WTC11 (cell line): ENCODE measurements at regions not wholly inside any gene's neighbourhood (a gene's known extent, or its start where the extent isn't known, plus 50 kb on each side); places are given as distances from the start of the nearest gene placed in this dataset.

ENCODE experiments used
- ATAC-seq: fragments of 200-7000 bp; cut with Tn5 transposase; 2 replicates; pipeline ENCODE4 v1.10.0; 2021; ENCODE audit warnings: mild to moderate bottlenecking, moderate library complexity
- CTCF ChIA-PET: fragments of 300-600 bp; sonication (Branson Sonifier 250); formaldehyde crosslinking; loops from one replicate; lab custom pipeline; 2021; ENCODE audit warnings: antibody characterized with exemption; lab: Charles Lee
- POLR2A ChIA-PET: fragments of 350-600 bp; sonication (Branson Sonifier 250); formaldehyde crosslinking; loops from one replicate; lab custom pipeline; 2021; ENCODE audit warnings: antibody characterized with exemption; lab: Charles Lee
- DNase-seq: peaks from one replicate; pipeline ENCODE4 v3.0.0; 2021; ENCODE audit warnings: low spot score
- H3K27ac Mint-ChIP-seq: 2 replicates; pipeline ENCODE4 v1.8.0; 2021; ENCODE audit warnings: mixed read lengths
- H3K27me3 Mint-ChIP-seq: 2 replicates; pipeline ENCODE4 v1.8.0; 2021; ENCODE audit warnings: low read depth, mild to moderate bottlenecking, moderate library complexity, mixed read lengths
- H3K36me3 Mint-ChIP-seq: 2 replicates; pipeline ENCODE4 v1.8.0; 2021; ENCODE audit warnings: mixed read lengths
- H3K4me1 Mint-ChIP-seq: 2 replicates; pipeline ENCODE4 v1.8.0; 2022; ENCODE audit warnings: mixed read lengths
- H3K4me3 Mint-ChIP-seq: 2 replicates; pipeline ENCODE4 v1.8.0; 2021; ENCODE audit warnings: mild to moderate bottlenecking, moderate library complexity, mixed read lengths
- H3K9me3 Mint-ChIP-seq: 2 replicates; pipeline ENCODE4 v1.8.0; 2021; ENCODE audit warnings: mixed read lengths
- EMX1 ChIP-seq: fragments of 250-450 bp; sonication (Bioruptor Pico); IDR thresholded peaks from 2 replicates; pipeline ENCODE4 v1.8.0; 2021; ENCODE audit warnings: mild to moderate bottlenecking
- IRF2 ChIP-seq: sonication (generic); formaldehyde crosslinking; IDR thresholded peaks from 2 replicates; pipeline ENCODE4 v1.8.0; 2022; ENCODE audit warnings: low read depth, missing genetic modification reagents, borderline replicate concordance
- NFE2L1 ChIP-seq: sonication (generic); formaldehyde crosslinking; IDR thresholded peaks from 2 replicates; pipeline ENCODE4 v1.8.1; 2023; ENCODE audit warnings: missing genetic modification reagents
- NR1H2 ChIP-seq: sonication (generic); formaldehyde crosslinking; IDR thresholded peaks from 2 replicates; pipeline ENCODE4 v1.9.0; 2021; ENCODE audit warnings: mild to moderate bottlenecking, moderate library complexity, missing genetic modification reagents
- OVOL2 ChIP-seq: fragments of 250-450 bp; sonication (Bioruptor Pico); IDR thresholded peaks from 2 replicates; pipeline ENCODE4 v1.9.0; 2021; ENCODE audit warnings: mild to moderate bottlenecking, borderline replicate concordance
- SMAD4 ChIP-seq: sonication (generic); formaldehyde crosslinking; IDR thresholded peaks from 2 replicates; pipeline ENCODE4 v1.8.0; 2022; ENCODE audit warnings: mild to moderate bottlenecking, missing genetic modification reagents
- ZNF263 ChIP-seq: sonication (generic); formaldehyde crosslinking; IDR thresholded peaks from 2 replicates; pipeline ENCODE4 v1.8.1; 2022; ENCODE audit warnings: low read depth, mild to moderate bottlenecking, moderate library complexity, missing genetic modification reagents
- ZNF671 ChIP-seq: fragments of 250-450 bp; sonication (Bioruptor Pico); IDR thresholded peaks from 2 replicates; pipeline ENCODE4 v1.8.0; 2021; ENCODE audit warnings: mild to moderate bottlenecking
- TF ChIP-seq, protein P1 (sequence below): sonication (generic); formaldehyde crosslinking; IDR thresholded peaks from 2 replicates; pipeline ENCODE4 v1.8.0; 2022; ENCODE audit warnings: mild to moderate bottlenecking, missing genetic modification reagents
- TF ChIP-seq, protein P2 (sequence below): fragments of 250-450 bp; sonication (Bioruptor Pico); IDR thresholded peaks from 2 replicates; pipeline ENCODE4 v1.9.0; 2021; ENCODE audit warnings: moderate library complexity, mild to moderate bottlenecking, inconsistent platforms, borderline replicate concordance
- TF ChIP-seq, protein P3 (sequence below): sonication (generic); formaldehyde crosslinking; IDR thresholded peaks from 2 replicates; pipeline ENCODE4 v1.8.0; 2023; ENCODE audit warnings: missing genetic modification reagents, mild to moderate bottlenecking, borderline replicate concordance
- TF ChIP-seq, protein P4 (sequence below): sonication (generic); formaldehyde crosslinking; IDR thresholded peaks from 2 replicates; pipeline ENCODE4 v1.8.1; 2023; ENCODE audit warnings: mild to moderate bottlenecking, missing genetic modification reagents
- TF ChIP-seq, protein P5 (sequence below): fragments of 250-450 bp; sonication (Bioruptor Pico); IDR thresholded peaks from 2 replicates; pipeline ENCODE4 v1.9.0; 2021; ENCODE audit warnings: mild to moderate bottlenecking
- TF ChIP-seq, protein P6 (sequence below): fragments of 250-450 bp; sonication (Bioruptor Pico); IDR thresholded peaks from 2 replicates; pipeline ENCODE4 v1.9.0; 2021; ENCODE audit warnings: mild to moderate bottlenecking
- TF ChIP-seq, protein P7 (sequence below): sonication (generic); formaldehyde crosslinking; conservative IDR thresholded peaks from 2 replicates; pipeline ENCODE4 v1.8.1; 2023; ENCODE audit warnings: mild to moderate bottlenecking, low read depth, missing genetic modification reagents, moderate library complexity

DNA sequence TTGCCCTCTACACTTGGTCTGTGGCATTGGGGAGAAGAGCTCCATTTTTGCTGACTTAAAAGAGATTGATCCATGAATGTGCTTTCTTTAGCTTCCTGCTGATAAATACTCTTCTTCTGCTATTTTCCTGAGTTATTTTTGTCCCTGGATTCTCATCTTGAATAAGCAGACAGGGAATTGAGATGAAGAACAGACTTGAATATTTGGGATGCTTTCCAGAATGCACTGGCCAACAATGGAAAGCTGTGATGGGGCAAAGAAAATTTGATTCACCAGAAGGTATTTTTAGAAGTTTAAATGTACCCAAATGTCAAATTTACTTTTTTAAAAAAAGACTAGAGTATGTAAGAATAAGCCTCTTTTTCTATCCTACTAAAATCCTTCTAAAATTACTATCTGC is 309.9 kb upstream of the PPP1R2C start (continued):
- TF ChIP-seq, protein P1, sequence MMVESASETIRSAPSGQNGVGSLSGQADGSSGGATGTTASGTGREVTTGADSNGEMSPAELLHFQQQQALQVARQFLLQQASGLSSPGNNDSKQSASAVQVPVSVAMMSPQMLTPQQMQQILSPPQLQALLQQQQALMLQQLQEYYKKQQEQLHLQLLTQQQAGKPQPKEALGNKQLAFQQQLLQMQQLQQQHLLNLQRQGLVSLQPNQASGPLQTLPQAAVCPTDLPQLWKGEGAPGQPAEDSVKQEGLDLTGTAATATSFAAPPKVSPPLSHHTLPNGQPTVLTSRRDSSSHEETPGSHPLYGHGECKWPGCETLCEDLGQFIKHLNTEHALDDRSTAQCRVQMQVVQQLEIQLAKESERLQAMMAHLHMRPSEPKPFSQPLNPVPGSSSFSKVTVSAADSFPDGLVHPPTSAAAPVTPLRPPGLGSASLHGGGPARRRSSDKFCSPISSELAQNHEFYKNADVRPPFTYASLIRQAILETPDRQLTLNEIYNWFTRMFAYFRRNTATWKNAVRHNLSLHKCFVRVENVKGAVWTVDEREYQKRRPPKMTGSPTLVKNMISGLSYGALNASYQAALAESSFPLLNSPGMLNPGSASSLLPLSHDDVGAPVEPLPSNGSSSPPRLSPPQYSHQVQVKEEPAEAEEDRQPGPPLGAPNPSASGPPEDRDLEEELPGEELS (CRISPR knock-in tag) = no peak

DNA sequence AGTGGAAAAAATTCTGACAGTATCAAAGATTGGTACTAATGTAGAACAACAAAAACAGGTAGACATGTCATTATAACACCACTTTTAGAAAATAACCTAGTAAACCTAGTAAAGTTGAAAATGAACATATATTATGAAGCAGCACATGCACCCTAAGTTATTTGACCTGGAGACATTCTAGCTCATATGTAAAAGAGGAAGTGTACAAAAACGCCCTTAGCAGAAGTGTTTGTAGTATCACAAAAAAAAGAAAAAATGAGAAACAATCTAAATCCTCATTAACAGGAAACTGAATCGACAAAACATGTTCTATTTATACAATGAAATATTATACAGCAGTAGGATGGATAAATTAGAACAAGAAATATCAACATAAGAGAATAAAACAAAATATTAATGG is 318.9 kb upstream of the PPP1R2C start:
- H3K27ac Mint-ChIP-seq = no peak overlapping the region
- ChIA-PET CTCF (no interaction called here), POLR2A (no interaction called here)
- H3K27me3 Mint-ChIP-seq = no peaks in the 10 kb centered on the region
- no peaks in the 10 kb centered on the region for H3K9me3 Mint-ChIP-seq
- ATAC-seq = no peak
- H3K36me3 Mint-ChIP-seq = no peaks in the 10 kb centered on the region
- no peak overlapping the region for H3K4me3 Mint-ChIP-seq
- DNase-seq = no peak
- no peaks in the 10 kb centered on the region for H3K4me1 Mint-ChIP-seq
- TF ChIP-seq EMX1 (no peak), OVOL2 (CRISPR knock-in tag) (no peak), SMAD4 (CRISPR knock-in tag) (no peak), IRF2 (CRISPR knock-in tag) (no peak), NFE2L1 (CRISPR knock-in tag) (no peak), ZNF671 (CRISPR knock-in tag) (no peak), NR1H2 (CRISPR knock-in tag) (no peak), ZNF263 (no peak)
- TF ChIP-seq, protein P2, sequence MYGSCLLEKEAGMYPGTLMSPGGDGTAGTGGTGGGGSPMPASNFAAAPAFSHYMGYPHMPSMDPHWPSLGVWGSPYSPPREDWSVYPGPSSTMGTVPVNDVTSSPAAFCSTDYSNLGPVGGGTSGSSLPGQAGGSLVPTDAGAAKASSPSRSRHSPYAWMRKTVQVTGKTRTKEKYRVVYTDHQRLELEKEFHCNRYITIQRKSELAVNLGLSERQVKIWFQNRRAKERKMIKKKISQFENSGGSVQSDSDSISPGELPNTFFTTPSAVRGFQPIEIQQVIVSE = no peak
- TF ChIP-seq, protein P1 (CRISPR knock-in tag) = no peak
- TF ChIP-seq, protein P3, sequence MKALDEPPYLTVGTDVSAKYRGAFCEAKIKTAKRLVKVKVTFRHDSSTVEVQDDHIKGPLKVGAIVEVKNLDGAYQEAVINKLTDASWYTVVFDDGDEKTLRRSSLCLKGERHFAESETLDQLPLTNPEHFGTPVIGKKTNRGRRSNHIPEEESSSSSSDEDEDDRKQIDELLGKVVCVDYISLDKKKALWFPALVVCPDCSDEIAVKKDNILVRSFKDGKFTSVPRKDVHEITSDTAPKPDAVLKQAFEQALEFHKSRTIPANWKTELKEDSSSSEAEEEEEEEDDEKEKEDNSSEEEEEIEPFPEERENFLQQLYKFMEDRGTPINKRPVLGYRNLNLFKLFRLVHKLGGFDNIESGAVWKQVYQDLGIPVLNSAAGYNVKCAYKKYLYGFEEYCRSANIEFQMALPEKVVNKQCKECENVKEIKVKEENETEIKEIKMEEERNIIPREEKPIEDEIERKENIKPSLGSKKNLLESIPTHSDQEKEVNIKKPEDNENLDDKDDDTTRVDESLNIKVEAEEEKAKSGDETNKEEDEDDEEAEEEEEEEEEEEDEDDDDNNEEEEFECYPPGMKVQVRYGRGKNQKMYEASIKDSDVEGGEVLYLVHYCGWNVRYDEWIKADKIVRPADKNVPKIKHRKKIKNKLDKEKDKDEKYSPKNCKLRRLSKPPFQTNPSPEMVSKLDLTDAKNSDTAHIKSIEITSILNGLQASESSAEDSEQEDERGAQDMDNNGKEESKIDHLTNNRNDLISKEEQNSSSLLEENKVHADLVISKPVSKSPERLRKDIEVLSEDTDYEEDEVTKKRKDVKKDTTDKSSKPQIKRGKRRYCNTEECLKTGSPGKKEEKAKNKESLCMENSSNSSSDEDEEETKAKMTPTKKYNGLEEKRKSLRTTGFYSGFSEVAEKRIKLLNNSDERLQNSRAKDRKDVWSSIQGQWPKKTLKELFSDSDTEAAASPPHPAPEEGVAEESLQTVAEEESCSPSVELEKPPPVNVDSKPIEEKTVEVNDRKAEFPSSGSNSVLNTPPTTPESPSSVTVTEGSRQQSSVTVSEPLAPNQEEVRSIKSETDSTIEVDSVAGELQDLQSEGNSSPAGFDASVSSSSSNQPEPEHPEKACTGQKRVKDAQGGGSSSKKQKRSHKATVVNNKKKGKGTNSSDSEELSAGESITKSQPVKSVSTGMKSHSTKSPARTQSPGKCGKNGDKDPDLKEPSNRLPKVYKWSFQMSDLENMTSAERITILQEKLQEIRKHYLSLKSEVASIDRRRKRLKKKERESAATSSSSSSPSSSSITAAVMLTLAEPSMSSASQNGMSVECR (CRISPR knock-in tag) = no peak
- TF ChIP-seq, protein P4, sequence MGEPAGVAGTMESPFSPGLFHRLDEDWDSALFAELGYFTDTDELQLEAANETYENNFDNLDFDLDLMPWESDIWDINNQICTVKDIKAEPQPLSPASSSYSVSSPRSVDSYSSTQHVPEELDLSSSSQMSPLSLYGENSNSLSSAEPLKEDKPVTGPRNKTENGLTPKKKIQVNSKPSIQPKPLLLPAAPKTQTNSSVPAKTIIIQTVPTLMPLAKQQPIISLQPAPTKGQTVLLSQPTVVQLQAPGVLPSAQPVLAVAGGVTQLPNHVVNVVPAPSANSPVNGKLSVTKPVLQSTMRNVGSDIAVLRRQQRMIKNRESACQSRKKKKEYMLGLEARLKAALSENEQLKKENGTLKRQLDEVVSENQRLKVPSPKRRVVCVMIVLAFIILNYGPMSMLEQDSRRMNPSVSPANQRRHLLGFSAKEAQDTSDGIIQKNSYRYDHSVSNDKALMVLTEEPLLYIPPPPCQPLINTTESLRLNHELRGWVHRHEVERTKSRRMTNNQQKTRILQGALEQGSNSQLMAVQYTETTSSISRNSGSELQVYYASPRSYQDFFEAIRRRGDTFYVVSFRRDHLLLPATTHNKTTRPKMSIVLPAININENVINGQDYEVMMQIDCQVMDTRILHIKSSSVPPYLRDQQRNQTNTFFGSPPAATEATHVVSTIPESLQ (CRISPR knock-in tag) = no peak
- TF ChIP-seq, protein P5, sequence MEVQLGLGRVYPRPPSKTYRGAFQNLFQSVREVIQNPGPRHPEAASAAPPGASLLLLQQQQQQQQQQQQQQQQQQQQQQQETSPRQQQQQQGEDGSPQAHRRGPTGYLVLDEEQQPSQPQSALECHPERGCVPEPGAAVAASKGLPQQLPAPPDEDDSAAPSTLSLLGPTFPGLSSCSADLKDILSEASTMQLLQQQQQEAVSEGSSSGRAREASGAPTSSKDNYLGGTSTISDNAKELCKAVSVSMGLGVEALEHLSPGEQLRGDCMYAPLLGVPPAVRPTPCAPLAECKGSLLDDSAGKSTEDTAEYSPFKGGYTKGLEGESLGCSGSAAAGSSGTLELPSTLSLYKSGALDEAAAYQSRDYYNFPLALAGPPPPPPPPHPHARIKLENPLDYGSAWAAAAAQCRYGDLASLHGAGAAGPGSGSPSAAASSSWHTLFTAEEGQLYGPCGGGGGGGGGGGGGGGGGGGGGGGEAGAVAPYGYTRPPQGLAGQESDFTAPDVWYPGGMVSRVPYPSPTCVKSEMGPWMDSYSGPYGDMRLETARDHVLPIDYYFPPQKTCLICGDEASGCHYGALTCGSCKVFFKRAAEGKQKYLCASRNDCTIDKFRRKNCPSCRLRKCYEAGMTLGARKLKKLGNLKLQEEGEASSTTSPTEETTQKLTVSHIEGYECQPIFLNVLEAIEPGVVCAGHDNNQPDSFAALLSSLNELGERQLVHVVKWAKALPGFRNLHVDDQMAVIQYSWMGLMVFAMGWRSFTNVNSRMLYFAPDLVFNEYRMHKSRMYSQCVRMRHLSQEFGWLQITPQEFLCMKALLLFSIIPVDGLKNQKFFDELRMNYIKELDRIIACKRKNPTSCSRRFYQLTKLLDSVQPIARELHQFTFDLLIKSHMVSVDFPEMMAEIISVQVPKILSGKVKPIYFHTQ (CRISPR knock-in tag) = no peak
- TF ChIP-seq, protein P6, sequence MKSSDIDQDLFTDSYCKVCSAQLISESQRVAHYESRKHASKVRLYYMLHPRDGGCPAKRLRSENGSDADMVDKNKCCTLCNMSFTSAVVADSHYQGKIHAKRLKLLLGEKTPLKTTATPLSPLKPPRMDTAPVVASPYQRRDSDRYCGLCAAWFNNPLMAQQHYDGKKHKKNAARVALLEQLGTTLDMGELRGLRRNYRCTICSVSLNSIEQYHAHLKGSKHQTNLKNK (CRISPR knock-in tag) = no peak
- TF ChIP-seq, protein P7, sequence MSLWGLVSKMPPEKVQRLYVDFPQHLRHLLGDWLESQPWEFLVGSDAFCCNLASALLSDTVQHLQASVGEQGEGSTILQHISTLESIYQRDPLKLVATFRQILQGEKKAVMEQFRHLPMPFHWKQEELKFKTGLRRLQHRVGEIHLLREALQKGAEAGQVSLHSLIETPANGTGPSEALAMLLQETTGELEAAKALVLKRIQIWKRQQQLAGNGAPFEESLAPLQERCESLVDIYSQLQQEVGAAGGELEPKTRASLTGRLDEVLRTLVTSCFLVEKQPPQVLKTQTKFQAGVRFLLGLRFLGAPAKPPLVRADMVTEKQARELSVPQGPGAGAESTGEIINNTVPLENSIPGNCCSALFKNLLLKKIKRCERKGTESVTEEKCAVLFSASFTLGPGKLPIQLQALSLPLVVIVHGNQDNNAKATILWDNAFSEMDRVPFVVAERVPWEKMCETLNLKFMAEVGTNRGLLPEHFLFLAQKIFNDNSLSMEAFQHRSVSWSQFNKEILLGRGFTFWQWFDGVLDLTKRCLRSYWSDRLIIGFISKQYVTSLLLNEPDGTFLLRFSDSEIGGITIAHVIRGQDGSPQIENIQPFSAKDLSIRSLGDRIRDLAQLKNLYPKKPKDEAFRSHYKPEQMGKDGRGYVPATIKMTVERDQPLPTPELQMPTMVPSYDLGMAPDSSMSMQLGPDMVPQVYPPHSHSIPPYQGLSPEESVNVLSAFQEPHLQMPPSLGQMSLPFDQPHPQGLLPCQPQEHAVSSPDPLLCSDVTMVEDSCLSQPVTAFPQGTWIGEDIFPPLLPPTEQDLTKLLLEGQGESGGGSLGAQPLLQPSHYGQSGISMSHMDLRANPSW (CRISPR knock-in tag) = no peak
- TF ChIP-seq, all 79 proteins: peak for 0
